ENCODE measurements at regions not wholly inside any gene's neighbourhood (a gene's known extent, or its start where the extent isn't known, plus 50 kb on each side); places are given as distances from the start of the nearest gene placed in this dataset.

DNA sequence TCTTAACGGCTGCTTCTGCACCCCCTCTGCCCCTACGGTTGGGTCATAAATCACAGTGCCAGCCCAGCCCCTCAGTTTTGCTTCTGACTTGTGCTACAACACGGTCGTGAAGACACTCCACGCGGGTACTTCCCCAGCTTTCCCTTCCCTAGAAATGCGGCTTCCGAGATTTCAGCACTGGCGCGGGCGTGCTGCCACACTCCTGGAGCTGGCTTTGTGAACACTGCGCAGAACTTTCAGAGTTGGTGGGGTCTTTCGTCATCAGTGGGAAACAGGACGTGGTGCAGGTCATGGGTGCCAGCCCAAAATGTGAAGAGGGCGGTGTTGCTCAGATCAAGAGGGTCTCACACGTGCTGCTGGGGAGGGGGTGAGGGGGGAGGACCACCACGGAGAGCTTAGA lies 733.0 kb upstream of the SALL3 start:
- TF ChIP-seq, protein P1, sequence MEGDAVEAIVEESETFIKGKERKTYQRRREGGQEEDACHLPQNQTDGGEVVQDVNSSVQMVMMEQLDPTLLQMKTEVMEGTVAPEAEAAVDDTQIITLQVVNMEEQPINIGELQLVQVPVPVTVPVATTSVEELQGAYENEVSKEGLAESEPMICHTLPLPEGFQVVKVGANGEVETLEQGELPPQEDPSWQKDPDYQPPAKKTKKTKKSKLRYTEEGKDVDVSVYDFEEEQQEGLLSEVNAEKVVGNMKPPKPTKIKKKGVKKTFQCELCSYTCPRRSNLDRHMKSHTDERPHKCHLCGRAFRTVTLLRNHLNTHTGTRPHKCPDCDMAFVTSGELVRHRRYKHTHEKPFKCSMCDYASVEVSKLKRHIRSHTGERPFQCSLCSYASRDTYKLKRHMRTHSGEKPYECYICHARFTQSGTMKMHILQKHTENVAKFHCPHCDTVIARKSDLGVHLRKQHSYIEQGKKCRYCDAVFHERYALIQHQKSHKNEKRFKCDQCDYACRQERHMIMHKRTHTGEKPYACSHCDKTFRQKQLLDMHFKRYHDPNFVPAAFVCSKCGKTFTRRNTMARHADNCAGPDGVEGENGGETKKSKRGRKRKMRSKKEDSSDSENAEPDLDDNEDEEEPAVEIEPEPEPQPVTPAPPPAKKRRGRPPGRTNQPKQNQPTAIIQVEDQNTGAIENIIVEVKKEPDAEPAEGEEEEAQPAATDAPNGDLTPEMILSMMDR (IDR thresholded peaks at IDR 0.05): no peak
- TF ChIP-seq POLR2A (IDR thresholded peaks at IDR 0.05): no peak
